ENCODE measurements at regions not wholly inside any gene's neighbourhood (a gene's known extent, or its start where the extent isn't known, plus 50 kb on each side); places are given as distances from the start of the nearest gene placed in this dataset.
"Not testable (repeated sequence)": the region's sequence is repeated elsewhere in the genome, so short reads cannot be mapped to it uniquely, and the experiment has no call there.

- no peak for DNase-seq
Measured at GRCh38 chrX:18003876-18004275, 142.8 kb upstream of the RAI2 start.

DNA sequence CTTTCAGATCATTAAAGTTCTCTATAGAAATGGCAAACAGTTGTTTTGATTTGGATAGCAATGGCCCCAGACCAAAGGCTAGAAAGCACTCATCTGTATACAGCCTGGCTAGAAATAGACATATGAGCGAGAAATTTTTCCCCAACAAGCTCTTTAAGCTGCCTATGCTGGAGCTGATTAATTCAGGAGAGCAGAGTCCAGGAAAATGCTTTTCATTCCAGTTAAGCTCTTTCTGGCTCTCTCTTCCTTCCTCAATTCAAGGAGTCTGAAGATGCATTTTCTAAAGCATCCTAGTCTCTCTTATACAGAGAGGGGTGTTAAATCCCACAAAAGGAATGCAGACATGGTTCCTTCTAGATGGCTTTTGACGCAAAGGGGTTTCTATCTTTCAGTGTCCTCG lies 141.7 kb upstream of the RAI2 start:
- no peak for DNase-seq

DNA sequence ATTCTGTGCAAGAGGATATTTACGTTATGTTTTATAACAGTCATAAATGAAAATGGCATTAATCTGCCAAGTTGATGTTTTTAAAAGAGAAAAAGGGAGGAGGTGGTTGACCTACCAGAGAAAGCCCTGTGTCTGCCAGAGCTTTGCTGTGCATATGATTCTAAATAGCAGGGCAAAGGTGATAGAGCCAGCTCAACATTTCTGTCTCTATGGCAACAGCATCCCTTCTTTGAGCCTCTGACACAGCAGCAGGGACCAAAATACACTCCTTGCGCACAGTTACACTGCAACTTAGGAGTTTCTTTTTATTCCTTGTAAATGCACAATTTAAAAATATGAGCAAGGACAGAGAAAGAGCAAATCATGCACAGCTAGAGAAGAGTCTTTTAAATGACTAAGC lies 133.3 kb upstream of the RAI2 start:
- no peak for DNase-seq

- no peak for DNase-seq
Measured at GRCh38 chrX:17993062-17993461, 132.0 kb upstream of the RAI2 start.

DNA sequence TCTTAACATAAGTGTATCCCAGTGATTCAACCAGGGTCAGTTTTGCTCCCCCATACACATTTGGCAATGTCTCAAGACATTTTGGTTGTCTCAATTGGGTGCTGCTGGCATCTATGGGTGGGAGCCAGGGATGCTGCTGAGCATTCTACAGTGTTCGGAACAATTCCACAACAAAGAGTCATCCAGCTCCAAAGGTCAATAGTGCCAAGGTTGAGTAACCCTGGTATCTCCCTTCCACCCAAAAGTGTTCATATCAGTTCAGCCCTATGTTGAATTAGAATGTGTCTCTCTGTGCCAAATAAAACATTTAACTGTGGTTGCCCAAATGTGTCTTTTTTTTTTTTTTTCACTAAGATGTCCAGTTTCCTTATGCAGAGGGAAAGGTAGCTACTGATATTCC lies 129.4 kb upstream of the RAI2 start:
- no peak for DNase-seq

DNA sequence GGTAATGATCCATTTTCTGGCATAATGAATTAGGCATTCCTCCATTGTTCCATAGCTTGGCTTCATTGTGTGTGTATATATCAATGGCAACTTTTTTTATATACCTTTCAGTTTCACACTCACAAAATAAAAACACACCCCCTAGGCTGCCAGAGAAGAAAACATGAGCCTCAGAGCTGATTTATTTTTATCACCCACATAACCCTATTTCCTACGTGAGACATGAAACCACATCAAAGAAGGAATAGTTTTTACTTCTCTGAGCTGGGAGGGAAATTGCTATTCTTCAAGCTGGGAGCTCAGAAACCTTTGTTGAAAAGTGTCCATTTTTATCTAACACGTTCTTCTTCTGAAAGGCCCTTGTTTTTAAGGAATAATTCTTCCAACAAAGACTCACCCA lies 126.7 kb upstream of the RAI2 start:
- no peak for DNase-seq

DNA sequence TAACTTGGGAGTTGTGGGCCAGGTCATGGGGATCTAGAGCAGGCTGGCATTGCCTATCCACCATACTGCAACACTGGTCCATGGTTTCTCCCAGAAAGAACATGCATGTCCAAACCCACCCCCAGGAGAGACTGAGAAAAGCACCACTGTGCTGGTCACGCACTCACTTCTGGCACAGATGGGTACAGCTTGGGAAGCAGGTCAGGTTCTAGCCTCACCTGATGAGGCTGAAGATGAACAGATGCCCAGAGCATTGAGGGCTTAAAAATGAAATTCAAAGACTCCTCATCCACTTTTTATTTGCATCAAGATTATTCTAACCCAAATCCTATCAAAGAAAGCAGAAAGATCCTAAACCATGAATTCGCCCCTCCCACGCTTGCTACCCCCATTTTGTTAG lies 125.9 kb upstream of the RAI2 start:
- no peak for DNase-seq

DNA sequence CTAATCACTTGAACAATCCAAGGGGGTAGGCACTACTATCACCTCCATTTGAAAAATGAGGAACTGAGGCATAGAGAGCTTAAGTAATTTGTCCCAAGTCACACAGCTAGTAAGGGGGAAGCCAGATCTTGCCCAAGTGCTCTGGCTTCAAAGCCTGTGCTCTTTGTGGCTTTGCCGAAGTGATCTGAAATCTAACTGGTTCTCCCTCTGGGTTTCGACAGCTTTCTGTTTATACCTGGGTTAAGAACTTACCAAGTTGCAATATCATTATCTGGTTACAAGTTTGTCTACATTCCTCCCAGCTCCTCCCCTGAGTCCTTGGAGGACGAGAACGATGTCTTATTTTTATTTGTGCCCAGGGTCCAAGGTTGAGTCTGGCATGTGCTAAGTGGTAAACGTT lies 125.3 kb upstream of the RAI2 start:
- DNase-seq = no peak

DNA sequence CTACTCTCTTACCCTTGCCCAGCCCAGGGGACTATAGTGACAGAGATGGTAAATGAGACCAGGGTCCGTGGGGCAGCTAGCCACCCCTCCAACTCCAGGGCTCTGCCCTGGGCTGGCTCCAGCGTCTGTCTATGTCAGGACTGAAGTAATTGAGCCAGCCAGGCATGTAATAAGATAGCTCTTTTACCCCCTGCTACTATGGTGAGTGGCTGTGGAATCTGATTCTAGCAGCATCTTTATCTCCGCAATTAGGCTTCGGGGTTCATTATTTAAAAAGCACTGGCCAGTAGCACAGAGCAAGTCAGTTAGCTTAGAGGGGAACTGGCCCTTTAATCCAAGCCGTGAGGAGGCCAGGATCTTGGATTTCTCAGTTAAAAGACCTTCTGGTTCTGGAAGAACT lies 123.3 kb upstream of the RAI2 start:
- DNase-seq = no peak

- no peak for DNase-seq
Measured at GRCh38 chrX:17983389-17983788, 122.3 kb upstream of the RAI2 start.

- no peak for DNase-seq
Measured at GRCh38 chrX:17977696-17978095, 116.6 kb upstream of the RAI2 start.

- no peak for DNase-seq
Measured at GRCh38 chrX:17976955-17977354, 115.9 kb upstream of the RAI2 start.

DNA sequence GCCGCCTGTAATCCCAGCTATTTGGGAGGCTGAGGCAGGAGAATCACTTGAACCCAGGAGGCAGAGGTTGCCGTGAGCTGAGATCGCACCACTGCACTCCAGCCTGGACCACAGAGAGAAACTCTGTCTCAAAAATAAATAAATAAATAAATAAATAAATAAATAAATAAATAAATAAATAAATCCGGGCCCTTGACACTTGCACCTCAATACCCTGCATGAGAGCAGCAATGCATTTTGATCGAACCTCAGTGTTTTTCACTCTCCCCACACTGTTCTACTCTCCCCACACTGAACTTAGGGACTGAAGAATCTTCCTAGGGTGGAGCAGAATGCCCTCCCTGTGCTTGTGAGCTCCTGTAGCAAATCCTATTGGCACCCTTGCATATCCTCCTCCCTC lies 114.3 kb upstream of the RAI2 start:
- not testable (repeated sequence) for DNase-seq

DNA sequence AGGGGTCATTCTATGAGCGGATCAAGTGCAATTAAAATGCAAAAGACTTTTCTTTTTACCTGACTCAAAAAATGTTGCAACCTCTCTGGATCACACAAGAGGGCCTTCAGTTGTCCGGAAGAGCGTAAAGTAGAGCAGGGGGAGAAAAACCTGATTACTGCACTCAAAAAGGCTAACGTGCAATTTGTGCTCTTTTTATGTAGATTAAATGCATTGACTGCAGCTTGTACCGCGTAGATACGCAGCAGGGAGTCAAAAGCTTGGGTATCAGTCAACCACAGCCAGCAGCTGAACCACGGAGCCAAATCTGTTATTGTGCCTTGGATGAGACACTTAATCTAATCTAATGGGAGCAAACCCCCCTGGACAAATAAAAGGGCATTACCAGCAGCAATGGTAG lies 107.3 kb upstream of the RAI2 start:
- no peak for DNase-seq

DNA sequence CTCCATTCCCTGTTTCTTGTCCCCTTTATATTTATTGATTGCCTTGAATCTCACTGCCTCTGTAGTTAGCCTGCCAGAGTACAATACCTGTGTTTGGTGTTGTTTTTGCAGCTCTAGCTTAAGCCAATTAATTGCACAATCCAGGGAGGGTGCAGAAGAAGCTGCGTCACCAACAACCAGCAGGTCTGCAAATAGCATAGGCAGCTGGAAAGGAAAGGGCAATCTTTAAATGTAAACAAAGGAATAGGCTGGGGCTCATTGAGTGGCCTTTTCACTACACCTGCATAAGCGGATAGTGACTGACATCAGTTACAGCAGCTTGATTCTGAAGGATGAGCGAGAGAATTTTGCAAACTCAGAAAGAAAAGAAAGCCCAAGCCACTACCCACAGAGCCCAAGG lies 106.8 kb upstream of the RAI2 start:
- DNase-seq = no peak

- no peak for DNase-seq
Measured at GRCh38 chrX:17964871-17965270, 103.8 kb upstream of the RAI2 start.

- no peak for DNase-seq
Measured at GRCh38 chrX:17960891-17961290, 99.8 kb upstream of the RAI2 start.

DNA sequence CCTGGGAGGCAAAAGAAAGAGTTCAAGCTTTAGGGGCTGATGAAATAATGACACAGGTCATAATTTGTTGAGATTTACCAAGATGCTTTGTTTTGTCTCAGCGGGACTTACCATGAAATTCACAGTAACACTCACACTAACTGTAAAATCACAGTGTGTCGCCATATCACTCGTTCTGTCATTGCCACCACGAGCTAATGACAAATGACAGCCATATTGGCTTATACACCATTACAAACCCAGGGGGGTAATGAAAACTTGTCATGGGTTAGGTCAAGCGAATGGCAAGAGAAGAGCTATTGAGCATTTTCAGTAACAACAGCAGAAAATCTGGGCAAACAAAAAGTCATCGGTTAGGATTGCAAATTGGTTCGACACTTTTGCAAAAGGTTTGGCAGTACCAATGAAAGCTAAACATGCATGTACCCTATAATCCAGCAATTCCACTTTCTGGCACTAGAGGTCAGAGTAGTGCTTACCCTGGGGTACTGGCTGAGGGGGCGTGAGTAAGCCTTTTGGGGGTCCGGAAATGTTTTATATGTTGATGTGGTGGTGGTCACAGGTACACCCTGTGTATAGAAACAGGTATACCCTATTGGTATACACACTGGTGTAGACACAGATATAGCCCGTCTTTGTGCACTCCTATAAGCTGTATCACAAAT lies 83.9 kb upstream of the RAI2 start:
- DNase-seq = no peak

GRCh38 chrX:17941171-17941570 lies 80.1 kb upstream of the RAI2 start:
- DNase-seq = not testable (repeated sequence)

- no peak for DNase-seq
Measured at GRCh38 chrX:17939724-17940123, 78.6 kb upstream of the RAI2 start.

GRCh38 chrX:17933856-17934255 lies 72.8 kb upstream of the RAI2 start:
- no peak for DNase-seq

- no peak for DNase-seq
Measured at GRCh38 chrX:17932781-17933180, 71.7 kb upstream of the RAI2 start.

GRCh38 chrX:17931855-17932254 lies 70.8 kb upstream of the RAI2 start:
- DNase-seq = no peak

GRCh38 chrX:17930850-17931249 lies 69.8 kb upstream of the RAI2 start:
- no peak for DNase-seq

- DNase-seq = no peak
Measured at GRCh38 chrX:17923546-17923945, 62.4 kb upstream of the RAI2 start.
